CD14-positive monocyte (primary cell): ENCODE measurements at regions not wholly inside any gene's neighbourhood (a gene's known extent, or its start where the extent isn't known, plus 50 kb on each side); places are given as distances from the start of the nearest gene placed in this dataset.
A peak's percentile ranks its signal among the peaks of the same experiment; 100 is the strongest.

Experiments used
- DNase-seq, 3 donors: peaks; one replicate each; pipeline ENCODE4 v3.0.0-alpha.2; 2011 to 2022
- H2AFZ ChIP-seq: 2 replicates; pipeline ENCODE4 v1.6.0; 2012; ENCODE audit warnings: mild to moderate bottlenecking, low read depth, low read length, inconsistent platforms; ENCODE audit not compliant: insufficient read depth, poor library complexity, severe bottlenecking
- H3K27ac ChIP-seq, 2 donors: 1 replicate in 1 of 2; 2 replicates in 1 of 2; pipeline ENCODE4 v1.5.1; 2012 to 2013; ENCODE audit warnings: low read length in 2 of 2, control low read depth in 1 of 2, inconsistent platforms in 1 of 2, low read depth in 1 of 2, mild to moderate bottlenecking in 1 of 2
- H3K27me3 ChIP-seq, 2 donors: one replicate each; pipeline versions ENCODE4 v1.6.0 to v1.6.1; 2011 to 2013; ENCODE audit warnings: low read length in 2 of 2; ENCODE audit not compliant: control insufficient read depth in 2 of 2, insufficient read depth in 2 of 2
- H3K36me3 ChIP-seq, 2 donors: replicated peaks in 1 of 2; 1 replicate in 1 of 2; 2 replicates in 1 of 2; pipeline versions ENCODE4 v1.5.1 to v1.6.1; 2012 to 2013; ENCODE audit warnings: low read length in 2 of 2, control low read depth in 1 of 2, inconsistent platforms in 1 of 2, mild to moderate bottlenecking in 1 of 2; ENCODE audit not compliant: insufficient read depth in 2 of 2, control insufficient read depth in 1 of 2
- H3K4me1 ChIP-seq, 2 donors: 1 replicate in 1 of 2; 2 replicates in 1 of 2; pipeline versions ENCODE4 v1.5.1 to v1.6.1; 2012 to 2013; ENCODE audit warnings: low read length in 2 of 2, control low read depth in 1 of 2, inconsistent platforms in 1 of 2, mild to moderate bottlenecking in 1 of 2, moderate library complexity in 1 of 2; ENCODE audit not compliant: insufficient read depth in 2 of 2, control insufficient read depth in 1 of 2
- H3K4me2 ChIP-seq: replicated peaks from 2 replicates; pipeline ENCODE3; 2012; ENCODE audit warnings: low read length, moderate library complexity, mild to moderate bottlenecking; ENCODE audit not compliant: poor library complexity, severe bottlenecking; ENCODE audit errors: extremely low read depth
- H3K4me3 ChIP-seq, 3 experiments: fragments of 200-600 bp in 1 of 3; sonication (generic) in 1 of 3; replicated peaks in 1 of 3; 1 replicate in 2 of 3; 2 replicates in 1 of 3; pipeline ENCODE4 v1.5.1; 2011 to 2013; ENCODE audit warnings: low read length in 3 of 3, mild to moderate bottlenecking in 3 of 3, control low read depth in 2 of 3, low read depth in 2 of 3, inconsistent platforms in 1 of 3, moderate library complexity in 1 of 3
- H3K79me2 ChIP-seq: 2 replicates; pipeline ENCODE4 v1.6.0; 2012; ENCODE audit warnings: mild to moderate bottlenecking, control low read depth, inconsistent platforms, low read length, moderate library complexity; ENCODE audit not compliant: insufficient read depth
- H3K9ac ChIP-seq: 2 replicates; pipeline ENCODE4 v1.6.0; 2017; ENCODE audit warnings: low read length, mild to moderate bottlenecking; ENCODE audit not compliant: insufficient read depth, poor library complexity, severe bottlenecking
- H3K9me3 ChIP-seq, 2 donors: replicated peaks in 1 of 2; 1 replicate in 1 of 2; 2 replicates in 1 of 2; pipeline versions ENCODE4 v1.5.1 to v1.6.1; 2012 to 2013; ENCODE audit warnings: low read length in 2 of 2, control low read depth in 1 of 2; ENCODE audit not compliant: control insufficient read depth in 1 of 2, insufficient read depth in 1 of 2
- H4K20me1 ChIP-seq: 2 replicates; pipeline ENCODE4 v1.6.0; 2012; ENCODE audit warnings: mild to moderate bottlenecking, low read length, control low read depth, moderate library complexity; ENCODE audit not compliant: insufficient read depth
- H3K27ac Mint-ChIP-seq, 7 donors: one replicate each; pipeline ENCODE4 v1.8.0; 2020; ENCODE audit warnings: mild to moderate bottlenecking in 7 of 7, mixed read lengths in 7 of 7, moderate library complexity in 6 of 7, inconsistent platforms in 2 of 7
- H3K27me3 Mint-ChIP-seq, 3 donors: one replicate each; pipeline ENCODE4 v1.8.0; 2021 to 2022; ENCODE audit warnings: low read depth in 3 of 3, mild to moderate bottlenecking in 3 of 3, mixed read lengths in 3 of 3, moderate library complexity in 3 of 3, inconsistent platforms in 1 of 3
- H3K36me3 Mint-ChIP-seq, 2 donors: one replicate each; pipeline ENCODE4 v1.8.0; 2020; ENCODE audit warnings: mixed read lengths in 2 of 2, inconsistent platforms in 1 of 2, mild to moderate bottlenecking in 1 of 2
- H3K4me1 Mint-ChIP-seq: one replicate; pipeline ENCODE4 v1.8.0; 2020; ENCODE audit warnings: mild to moderate bottlenecking, mixed read lengths
- H3K4me3 Mint-ChIP-seq, 2 donors: one replicate each; pipeline ENCODE4 v1.8.0; 2020; ENCODE audit warnings: mild to moderate bottlenecking in 2 of 2, mixed read lengths in 2 of 2, moderate library complexity in 1 of 2
- H3K9me3 Mint-ChIP-seq, 7 donors: one replicate each; pipeline ENCODE4 v1.8.0; 2020 to 2022; ENCODE audit warnings: mixed read lengths in 7 of 7, mild to moderate bottlenecking in 6 of 7, moderate library complexity in 6 of 7, inconsistent platforms in 2 of 7
- CTCF ChIP-seq: fragments of 200-600 bp; IDR thresholded peaks from one replicate; pipeline ENCODE4 v1.8.0; 2022; ENCODE audit warnings: antibody characterized with exemption, mild to moderate bottlenecking
- WGBS: methylation state at CpG from one replicate; pipeline ENCODE4 v1.1.5; 2013; ENCODE audit warnings: missing lambda C conversion rate; ENCODE audit not compliant: insufficient coverage; 5-methylcytosine and 5-hydroxymethylcytosine counted together
- intact Hi-C, 2 donors: fragments of 100-400 bp; cut with micrococcal nuclease; formaldehyde crosslinking; loops; one replicate each; pipeline versions ENCODE4 v1.15.0 to v1.15.1; 2023

- H3K4me1 Mint-ChIP-seq = peaks cover 33% of the 10 kb centered on the region
- no peak overlapping the region for H3K9ac ChIP-seq
- no peaks in the 10 kb centered on the region for H4K20me1 ChIP-seq
- no peak overlapping the region for H3K4me2 ChIP-seq
- DNase-seq = no peak
- no peak overlapping the region for H3K4me3 Mint-ChIP-seq
- H3K9me3 ChIP-seq = no peaks in the 10 kb centered on the region
- H3K4me3 ChIP-seq = no peak overlapping the region
- no peaks in the 10 kb centered on the region for H3K79me2 ChIP-seq
- H3K36me3 Mint-ChIP-seq = no peaks in the 10 kb centered on the region
- peaks cover 33 to 37% of the 10 kb centered on the region in 2 donors for H3K4me1 ChIP-seq
- H3K27ac ChIP-seq = no peak overlapping the region
- H2AFZ ChIP-seq = no peak overlapping the region
- peaks cover 0 to 37% (median 0%) of the 10 kb centered on the region in 3 donors for H3K27me3 Mint-ChIP-seq
- H3K9me3 Mint-ChIP-seq = peaks cover 0 to 12% (median 2%) of the 10 kb centered on the region in 7 donors
- peaks cover 0 to 24% of the 10 kb centered on the region in 2 donors for H3K27me3 ChIP-seq
- no peaks in the 10 kb centered on the region for H3K36me3 ChIP-seq
- intact Hi-C loops = no loop called here
- no peak for TF ChIP-seq CTCF
- WGBS = 93% methylated on average over 3 of the region's 5 CpGs
- no peak overlapping the region for H3K27ac Mint-ChIP-seq
Measured at GRCh38 chrX:9392445-9392844, 72.4 kb upstream of the TBL1X start.

- intact Hi-C loops = no loop called here
- 0% methylated on average over 1 of the region's 4 CpGs for WGBS
- H3K4me3 Mint-ChIP-seq = no peak overlapping the region
Measured at GRCh38 chrX:9393571-9393970, 71.3 kb upstream of the TBL1X start.

More at GRCh38 chrX:9393571-9393970, 71.3 kb upstream of the TBL1X start:
- Mint-ChIP-seq H3K4me1 (peaks cover 33% of the 10 kb centered on the region), H3K9me3 (peaks cover 0 to 9% (median 2%) of the 10 kb centered on the region in 7 donors), H3K27ac (peak overlapping the region in 1 of 7 donors; percentile 54), H3K27me3 (peaks cover 0 to 32% (median 0%) of the 10 kb centered on the region in 3 donors), H3K36me3 (no peaks in the 10 kb centered on the region)
- Histone ChIP-seq H3K4me1 (peaks cover 33 to 37% of the 10 kb centered on the region in 2 donors), H3K9ac (no peak overlapping the region), H3K4me2 (peak overlapping the region; percentile 16), H4K20me1 (no peaks in the 10 kb centered on the region), H3K9me3 (no peaks in the 10 kb centered on the region), H3K4me3 (no peak overlapping the region), H3K79me2 (no peaks in the 10 kb centered on the region), H3K27me3 (peaks cover 0 to 17% of the 10 kb centered on the region in 2 donors), H3K36me3 (no peaks in the 10 kb centered on the region), H3K27ac (no peak overlapping the region), H2AFZ (no peak overlapping the region)
- no peak for TF ChIP-seq CTCF
- DNase-seq = peak; percentile 3 to 21 (median 16)
